NCI-H460 (cell line): ENCODE measurements at regions not wholly inside any gene's neighbourhood (a gene's known extent, or its start where the extent isn't known, plus 50 kb on each side); places are given as distances from the start of the nearest gene placed in this dataset.

Source experiments
- DNase-seq: peaks from one replicate; pipeline ENCODE4 v3.0.0-alpha.2; 2016; ENCODE audit warnings: low read depth; ENCODE audit errors: extremely low read depth

DNA sequence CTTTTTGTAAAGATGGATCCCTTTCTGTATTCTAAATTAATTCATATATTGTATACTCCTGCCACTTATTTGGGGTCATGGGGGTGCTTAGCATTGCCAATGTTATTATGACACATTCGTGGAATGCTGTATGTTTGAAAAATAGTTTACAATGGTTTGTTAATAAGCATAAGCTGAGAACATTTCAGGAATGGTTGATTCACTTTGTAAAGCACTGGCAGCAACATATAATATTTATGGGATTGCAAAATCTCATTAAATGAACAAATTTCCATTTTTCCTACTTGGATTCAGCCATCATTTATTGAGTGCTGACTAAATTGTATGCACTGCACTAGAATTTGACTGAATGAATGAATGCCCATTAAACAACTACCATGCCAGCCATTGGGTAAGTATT lies 215.2 kb upstream of the KLF4 start:
- no peak for DNase-seq

DNA sequence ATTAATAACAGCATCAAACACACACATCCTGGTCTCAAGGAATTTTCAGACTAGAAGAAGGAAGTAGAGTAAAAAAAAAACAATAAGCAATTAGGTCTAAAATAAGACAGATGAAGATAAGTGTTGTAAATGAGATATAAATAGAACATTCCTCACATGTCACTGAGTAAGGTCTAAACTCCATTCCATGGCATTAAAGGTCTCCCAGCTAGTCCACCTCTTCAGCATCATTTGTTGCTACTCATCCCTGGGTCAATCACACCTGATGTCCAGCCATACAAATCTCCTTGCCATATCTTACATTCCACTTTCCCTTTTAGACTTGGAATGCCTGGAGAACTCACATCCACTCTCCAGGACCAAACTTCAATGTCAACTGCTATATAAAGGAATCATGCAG lies 214.1 kb upstream of the KLF4 start:
- no peak for DNase-seq

DNA sequence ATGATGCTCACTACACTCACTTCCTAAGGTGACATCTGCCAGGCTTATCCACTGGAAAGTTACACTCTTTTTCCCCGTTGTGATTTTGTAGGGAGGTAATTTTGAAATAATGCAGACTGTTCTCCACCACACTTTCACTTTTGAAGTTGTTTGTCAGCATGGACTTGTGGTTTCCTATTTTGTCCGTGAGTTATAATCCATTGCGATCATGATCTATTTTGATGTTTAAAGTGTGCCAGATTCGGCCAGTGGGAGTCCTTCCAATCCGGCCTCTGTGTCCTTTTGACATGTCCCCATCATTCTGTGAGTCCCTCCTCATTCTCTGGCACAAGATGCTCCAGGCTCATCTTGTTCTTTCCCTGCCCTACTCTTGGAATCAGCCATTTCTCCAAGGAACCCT lies 211.3 kb upstream of the KLF4 start:
- no peak for DNase-seq

DNA sequence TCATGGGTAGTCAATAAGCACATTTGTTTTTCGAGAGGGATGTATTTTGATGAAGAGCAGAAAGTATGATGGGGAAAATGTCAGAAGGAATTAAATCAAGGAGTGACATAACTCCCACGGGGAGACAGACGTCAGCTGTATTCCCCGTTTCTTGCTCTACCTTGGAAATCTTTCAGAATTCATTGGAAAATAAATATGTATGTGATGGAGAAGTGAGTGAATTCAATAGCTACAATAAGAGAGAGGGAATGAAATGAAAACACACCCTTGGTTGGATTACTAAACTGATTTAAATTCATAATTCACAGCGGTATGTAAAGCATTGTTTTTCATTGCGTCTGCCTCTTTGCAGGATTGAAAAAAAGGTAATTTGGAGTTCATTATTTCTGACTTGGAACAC lies 209.7 kb upstream of the KLF4 start:
- no peak for DNase-seq

DNA sequence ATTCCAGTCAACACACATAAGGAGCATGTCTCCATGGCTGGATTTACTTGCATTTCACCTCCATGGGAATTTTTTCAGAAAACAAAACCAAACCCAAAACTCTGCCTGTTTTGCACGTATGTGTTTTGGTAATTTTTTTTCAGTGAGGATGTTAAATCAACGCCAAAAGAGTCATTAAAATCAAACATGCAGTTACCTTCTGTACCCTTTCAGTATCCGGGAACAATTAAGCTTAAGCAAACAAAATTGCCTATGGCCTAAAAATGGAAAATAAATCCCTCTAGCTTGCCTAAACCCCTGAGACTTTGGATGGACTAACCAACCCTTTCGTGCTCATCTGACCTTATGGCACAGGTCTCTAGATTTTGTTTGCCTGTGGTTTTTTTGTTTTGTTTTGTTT lies 209.2 kb upstream of the KLF4 start:
- DNase-seq = no peak

DNA sequence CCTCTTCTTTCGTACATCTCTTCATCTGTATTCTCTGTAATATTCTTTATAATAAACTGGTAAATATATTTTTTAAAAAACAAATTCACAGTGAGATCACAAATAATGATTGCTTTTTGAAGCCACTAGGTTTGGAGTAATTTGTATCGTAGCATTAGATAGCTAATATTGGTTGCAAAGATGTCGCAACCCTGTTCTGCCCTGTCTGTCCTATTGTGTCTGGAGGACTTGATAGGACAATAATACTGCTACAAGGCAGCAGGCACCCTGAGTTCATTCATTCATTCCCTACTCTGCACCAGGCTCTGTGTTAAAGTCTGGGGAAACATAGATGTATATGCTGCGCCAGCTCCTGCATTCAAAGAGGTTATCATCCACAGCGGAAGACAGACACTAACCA lies 206.7 kb upstream of the KLF4 start:
- no peak for DNase-seq

DNA sequence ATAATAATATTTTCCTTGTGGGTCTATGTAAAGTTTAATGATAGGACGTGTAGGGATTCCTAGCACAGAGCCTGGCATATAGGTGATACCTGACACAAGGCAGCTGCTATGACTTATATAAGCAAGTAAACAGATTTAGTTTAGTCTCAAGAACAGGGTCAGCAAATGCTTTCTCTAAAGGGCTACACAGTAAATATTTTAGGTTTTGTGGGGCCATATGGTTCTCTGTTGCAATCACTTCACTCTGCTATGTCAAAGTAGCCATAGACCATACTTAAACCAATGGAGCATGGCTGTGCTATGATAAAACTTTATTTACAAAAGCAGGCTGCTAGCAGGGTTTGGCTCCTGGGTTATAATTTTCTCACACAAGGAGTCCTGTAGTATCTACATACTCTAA lies 204.8 kb upstream of the KLF4 start:
- no peak for DNase-seq

DNA sequence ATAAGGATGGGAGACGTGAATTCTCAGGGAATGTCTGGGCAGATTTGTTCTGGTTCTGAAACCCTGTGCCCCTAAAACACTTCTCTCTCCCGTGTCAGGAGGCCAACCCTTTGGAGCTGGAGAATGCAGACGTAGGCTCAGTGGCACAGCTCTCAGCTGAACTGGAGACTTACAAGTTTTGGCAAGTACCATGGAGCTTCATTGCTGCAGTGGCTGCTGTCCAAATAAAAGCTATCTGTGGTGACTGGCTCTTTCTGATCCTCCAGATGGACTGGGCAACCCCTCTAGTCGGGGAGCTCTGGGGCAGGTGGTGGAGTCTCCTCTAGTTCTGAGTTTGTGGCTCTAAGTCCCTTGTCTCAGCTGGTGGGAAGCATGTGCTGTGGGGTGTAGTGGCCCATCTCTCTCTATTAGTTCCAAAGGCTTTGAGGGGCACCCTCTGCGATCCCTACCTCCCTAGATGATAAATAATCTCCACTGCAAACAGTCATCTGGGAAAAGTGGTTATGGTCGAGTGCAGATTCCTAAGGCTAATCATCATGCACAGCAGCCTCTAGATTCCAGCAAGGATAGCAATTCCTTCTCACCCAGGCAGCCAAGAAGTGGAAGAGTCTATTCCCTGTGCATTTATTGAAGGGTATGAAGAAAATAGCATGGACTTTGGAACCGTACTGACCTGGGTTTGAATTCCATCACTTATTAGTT lies 204.2 kb upstream of the KLF4 start:
- no peak for DNase-seq

DNA sequence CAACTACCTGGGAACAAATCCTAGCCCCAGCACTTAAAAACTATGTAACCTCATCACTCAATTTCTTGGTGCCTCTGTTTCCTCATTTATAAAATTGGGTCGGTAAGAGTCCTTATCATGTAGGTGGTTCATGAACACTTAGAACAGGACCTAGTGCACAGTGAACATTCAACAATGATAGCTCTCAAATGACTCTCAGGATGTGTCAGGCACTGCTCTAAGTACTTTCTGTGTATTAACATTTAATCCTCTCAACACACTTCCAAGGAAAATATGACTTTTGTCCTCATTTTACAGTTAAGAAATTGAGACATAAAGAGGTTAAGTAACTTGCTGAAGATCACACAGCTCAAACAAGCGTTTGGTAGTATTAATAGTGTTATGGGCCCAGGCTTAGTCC lies 202.1 kb upstream of the KLF4 start:
- no peak for DNase-seq

DNA sequence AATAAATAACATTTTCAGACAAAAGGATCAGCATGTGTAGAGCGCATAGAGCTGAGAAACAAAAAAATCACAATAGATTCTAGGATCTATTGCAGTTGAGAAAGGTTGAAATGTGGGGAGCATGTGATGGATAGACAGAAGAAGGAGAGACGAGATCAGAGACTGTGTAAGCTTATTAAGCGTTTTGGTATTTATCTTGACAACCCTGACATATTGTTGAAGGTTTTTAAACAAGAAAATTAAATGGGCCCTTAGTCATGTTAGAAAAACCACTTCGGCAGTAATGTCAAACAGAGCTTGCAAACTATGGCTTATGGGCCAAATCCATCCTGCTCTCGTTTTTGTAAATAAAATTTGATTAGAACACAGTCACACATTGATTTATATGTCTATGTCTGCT lies 200.5 kb upstream of the KLF4 start:
- DNase-seq = no peak

DNA sequence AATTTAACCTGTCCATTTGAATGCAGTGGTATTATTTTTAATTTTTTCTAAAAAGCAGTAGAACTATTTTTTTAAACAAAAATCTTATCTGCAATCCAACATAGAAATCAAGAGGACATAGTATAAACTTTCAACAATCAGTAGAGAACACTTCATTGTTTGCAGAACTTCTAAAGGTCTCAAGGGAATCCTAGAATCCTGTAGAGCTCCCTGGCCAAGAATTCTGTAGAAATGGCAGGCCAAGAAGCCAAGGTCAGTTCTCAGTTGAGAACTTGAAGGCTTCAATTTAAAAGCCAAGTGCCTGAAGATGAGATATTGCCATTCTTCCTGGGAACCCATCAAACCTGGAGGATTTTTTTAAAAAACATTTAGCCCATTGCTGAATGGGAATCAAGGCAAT lies 199.2 kb upstream of the KLF4 start:
- no peak for DNase-seq

DNA sequence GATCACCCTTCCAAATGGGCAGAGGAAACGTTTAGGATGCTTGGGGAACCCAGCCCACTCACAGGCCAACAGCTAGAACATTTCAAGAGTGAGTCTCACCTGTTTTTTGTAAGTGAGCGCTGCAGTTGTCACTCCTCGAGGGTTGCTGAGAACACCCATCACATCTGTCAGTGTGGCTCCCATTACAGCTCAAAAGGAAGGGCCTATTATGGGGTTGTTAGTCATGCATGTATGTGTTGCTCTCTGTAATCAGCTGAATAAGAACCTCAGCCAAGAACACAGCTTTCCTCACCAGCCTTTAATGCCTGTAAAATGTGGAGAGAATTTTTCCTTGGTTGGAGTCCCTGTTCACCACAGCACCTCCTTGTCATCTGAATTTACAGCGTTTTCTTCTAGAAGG lies 196.3 kb upstream of the KLF4 start:
- no peak for DNase-seq

DNA sequence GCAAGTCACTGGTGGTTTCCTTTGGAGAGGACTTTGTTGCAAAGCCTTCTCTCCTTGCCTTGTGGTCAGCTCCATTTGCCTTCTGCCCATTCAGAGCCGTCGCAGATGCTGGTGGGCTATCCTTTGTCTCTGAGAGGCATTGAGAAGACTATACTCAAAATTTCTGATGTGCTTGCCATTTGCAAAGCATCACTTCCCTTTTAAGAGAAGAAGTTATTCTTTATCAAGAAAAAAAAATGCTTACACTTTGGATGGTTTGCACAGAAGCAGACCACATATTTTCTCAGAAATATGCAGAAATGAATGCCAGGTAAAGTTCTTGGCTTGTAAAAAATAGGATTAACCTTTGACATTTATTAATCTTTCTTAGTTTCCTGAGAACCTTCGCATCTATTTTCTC lies 195.8 kb upstream of the KLF4 start:
- DNase-seq = no peak

DNA sequence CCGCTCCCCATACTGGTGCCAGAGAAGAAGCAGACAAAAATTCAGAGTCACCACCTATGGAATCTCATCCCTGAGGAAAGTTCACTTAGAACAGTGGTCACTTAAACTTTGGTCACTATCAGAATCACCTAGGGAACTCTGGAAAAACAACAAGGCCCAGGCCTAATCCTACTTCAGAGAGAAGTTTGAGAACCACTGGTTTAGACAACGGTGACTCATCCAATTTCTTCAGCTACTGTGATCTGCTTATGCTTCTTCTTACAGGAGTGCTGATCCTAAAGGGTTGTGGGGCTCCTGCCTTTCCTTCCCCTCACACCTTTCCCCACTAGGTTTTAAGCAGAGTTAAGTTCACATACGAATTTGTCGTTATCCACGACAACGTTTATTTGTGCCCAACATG lies 194.7 kb upstream of the KLF4 start:
- no peak for DNase-seq

DNA sequence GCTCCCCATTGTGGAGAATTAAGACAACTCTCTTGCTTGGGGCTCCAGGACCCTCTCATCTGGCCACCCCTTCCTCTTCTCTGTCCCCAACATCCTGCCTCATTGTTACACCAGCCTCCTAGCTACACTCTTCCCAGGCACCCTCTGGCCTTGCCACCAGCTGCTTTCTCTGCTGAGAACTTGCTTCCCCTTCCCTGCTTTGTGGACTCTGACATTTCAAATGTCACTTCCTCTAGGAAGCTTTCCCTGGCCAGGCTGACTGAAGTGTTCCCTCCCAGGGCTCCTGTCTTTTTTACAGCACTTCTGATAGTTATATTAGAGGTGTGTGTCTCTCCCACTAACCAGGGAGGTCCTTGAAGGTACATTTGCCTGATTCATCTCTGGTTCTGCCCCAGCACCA lies 194.0 kb upstream of the KLF4 start:
- no peak for DNase-seq

DNA sequence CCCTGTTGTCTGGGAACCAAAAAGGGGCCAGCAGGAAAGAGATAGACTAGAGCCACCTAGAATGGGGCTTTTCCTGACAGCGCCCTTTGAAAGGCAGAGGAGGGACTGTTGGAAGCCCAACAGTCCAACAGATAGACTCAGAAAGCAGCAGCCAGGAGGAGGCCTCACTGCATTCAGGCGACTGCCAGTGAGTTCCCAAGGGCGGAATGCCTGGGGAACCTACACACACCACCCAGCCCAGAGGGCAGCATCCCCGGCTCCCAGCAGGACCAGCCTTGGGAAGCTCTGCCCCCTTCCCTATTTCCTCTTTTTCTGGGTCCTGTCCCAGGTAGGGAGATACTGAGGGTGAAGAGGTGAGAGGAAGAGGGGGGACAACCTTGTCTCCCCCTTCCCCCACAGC lies 192.4 kb upstream of the KLF4 start:
- DNase-seq = no peak

DNA sequence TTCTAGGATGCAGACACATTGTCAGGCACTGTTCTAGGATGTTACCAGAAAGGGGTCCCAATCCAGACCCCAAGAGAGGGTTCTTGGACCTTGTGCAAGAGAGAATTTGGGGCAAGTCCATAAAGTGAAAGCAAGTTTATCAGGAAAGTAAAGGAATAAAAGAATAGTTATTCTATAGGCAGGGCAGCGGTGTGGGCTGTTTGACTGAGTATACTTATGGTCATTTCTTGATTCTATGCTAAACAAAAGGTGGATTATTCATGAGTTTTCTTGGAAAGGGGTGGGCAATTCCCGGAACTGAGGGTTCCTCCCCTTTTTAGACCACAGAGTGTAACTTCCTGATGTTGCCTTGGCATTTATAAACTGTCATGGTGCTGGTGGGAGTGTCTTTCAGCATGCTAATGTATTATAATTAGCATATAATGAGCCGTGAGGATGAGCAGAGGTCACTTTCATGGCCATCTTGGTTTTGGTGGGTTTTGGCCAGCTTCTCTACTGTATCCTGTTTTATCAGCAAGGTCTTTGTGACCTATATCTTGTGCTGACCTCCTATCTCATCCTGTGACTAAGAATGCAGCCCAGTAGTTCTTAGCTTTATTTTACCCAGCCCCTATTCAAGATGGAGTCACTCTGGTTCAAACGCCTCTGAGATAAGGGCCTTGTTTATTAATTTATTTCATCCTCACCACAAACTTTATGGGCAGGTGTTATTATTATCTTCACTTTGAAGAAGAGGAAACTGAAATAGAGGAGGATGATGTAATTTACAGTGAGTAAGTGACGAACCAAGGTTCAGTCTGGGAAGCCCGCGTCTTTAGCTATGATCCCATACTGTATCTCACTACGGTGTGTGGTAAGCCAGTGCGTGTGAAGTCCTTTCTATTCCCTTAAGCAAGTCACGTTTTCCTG lies 186.0 kb upstream of the KLF4 start:
- DNase-seq = no peak

DNA sequence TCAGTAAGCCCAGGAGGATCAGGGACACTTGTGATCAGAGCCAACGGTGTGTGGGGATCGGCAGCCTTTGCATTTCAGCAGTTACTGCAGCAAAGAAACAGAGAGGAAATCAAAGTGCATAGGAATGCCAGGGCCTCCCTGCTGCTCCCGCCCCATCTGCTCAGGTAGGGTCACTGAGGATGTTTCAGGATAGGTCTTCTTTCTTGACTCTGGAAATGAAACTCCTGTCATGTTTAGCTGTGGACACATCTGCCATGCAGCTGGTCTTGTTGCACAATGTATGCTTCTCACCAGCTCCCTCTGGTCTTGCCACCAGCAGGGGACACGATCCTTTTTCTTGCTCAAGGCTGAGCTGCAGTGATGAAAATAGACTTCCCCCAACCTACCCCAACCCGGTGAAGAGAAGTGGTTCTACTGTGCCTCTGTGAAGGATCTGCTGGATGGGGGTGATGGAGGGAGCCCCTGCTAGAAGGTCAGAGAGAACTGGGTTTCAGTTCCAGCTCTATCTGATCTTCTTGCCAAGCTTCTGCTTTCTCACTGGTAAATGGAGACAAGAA lies 185.2 kb upstream of the KLF4 start:
- DNase-seq = no peak

DNA sequence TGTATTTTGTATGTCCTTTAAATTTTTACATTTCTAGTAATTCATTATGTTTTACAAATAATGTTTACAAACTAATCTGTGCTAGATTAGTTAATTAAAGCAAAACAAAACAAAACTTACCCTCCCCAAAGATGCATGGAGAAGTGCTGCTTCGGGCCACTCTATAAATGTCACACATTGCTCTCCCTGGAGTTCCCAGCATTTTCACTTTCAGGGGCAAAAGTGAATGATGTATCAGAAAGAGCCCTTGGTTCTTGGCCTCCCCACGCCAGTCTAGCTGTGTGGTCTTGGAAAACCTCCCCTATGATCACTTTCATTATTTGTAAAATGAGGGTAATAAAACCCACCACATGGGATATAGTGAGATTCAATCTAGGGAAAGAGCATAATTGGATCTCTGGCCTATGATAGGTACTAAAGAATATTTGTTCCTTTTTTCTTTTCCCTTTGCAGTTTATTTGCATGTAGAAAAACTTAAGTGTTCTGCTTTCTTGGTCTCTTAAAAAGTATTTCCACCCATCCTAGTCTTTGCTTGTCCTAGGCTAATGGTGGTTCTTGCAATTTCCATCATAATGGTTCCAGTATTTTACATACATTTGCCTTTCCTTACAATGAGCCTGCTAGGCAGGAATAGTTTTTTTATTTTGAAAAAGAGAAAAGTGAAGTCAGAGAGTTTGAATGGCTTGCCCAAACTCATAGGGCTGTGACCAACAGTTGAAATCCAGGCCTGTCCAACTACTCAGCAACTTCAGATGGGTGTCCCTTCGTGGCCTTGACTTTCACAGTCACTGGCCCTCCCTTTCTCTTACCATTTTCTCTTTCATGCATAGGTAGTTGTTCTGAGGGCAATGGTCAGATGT lies 184.5 kb upstream of the KLF4 start:
- DNase-seq = no peak

DNA sequence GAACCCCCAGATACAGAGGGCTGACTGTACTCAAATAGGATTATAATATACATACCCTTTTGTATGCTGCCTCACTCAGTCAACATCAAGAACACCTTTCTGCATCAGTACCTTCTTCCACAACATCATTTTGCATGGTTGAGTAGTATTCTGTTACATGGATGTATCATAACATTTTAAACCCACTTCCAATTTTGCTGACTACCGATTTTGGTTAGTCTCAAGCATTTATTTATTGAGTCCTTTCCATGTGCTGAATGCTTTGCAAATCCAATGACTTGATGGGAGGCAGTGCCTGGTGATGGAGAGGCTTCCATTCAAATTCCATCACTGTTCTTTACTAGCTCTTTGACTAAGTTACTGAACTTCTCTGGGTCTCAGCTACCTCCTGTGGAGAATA lies 182.0 kb upstream of the KLF4 start:
- DNase-seq = no peak

DNA sequence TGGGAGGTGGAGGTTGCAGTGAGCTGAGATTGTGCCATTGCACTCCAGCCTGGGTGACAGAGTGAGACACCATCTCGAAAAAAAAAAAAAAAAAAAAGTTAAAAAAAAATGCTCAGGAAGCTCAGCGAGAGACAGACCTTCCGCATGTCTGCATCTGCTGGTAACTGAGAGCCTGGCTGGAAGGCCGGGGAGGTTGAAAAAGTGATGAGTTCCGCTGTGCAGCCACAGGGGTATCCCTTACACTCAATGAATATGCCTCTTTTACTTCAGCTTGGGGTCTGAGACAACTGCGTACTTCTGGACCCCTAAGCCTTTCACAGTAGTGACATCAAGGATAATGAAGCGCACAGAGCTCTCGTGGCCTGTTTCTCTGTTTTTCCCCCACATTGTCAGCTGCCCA lies 179.9 kb upstream of the KLF4 start:
- no peak for DNase-seq
